H9 (cell line): ENCODE measurements at regions not wholly inside any gene's neighbourhood (a gene's known extent, or its start where the extent isn't known, plus 50 kb on each side); places are given as distances from the start of the nearest gene placed in this dataset.

Source experiments
- DNase-seq: peaks from one replicate; pipeline ENCODE4 v3.0.0-alpha.2; 2017
- H2AFZ ChIP-seq: one replicate; pipeline ENCODE4 v1.6.1; 2013; ENCODE audit warnings: mild to moderate bottlenecking, low read length, control low read depth, moderate library complexity
- H2AK5ac ChIP-seq: 2 replicates; pipeline ENCODE4 v1.6.1; 2013; ENCODE audit warnings: low read length, control low read depth, mixed read lengths; ENCODE audit not compliant: insufficient read length
- H2BK120ac ChIP-seq: one replicate; pipeline ENCODE4 v1.6.1; 2013; ENCODE audit warnings: low read depth, mild to moderate bottlenecking, low read length, control low read depth, inconsistent platforms; ENCODE audit not compliant: poor library complexity, severe bottlenecking
- H2BK12ac ChIP-seq: 2 replicates; pipeline ENCODE4 v1.6.1; 2013; ENCODE audit warnings: low read length, control low read depth, mixed read lengths, low read depth; ENCODE audit not compliant: insufficient read length
- H2BK15ac ChIP-seq: 2 replicates; pipeline ENCODE4 v1.6.1; 2013; ENCODE audit warnings: low read depth, low read length, control low read depth
- H2BK20ac ChIP-seq: one replicate; pipeline ENCODE4 v1.6.1; 2013; ENCODE audit warnings: low read depth, mild to moderate bottlenecking, low read length, control low read depth, inconsistent platforms; ENCODE audit not compliant: poor library complexity, severe bottlenecking
- H2BK5ac ChIP-seq: 2 replicates; pipeline ENCODE4 v1.6.1; 2013; ENCODE audit warnings: low read length, control low read depth, mixed read lengths; ENCODE audit not compliant: insufficient read length
- H3K14ac ChIP-seq: 2 replicates; pipeline ENCODE4 v1.6.1; 2013; ENCODE audit warnings: low read length, control low read depth; ENCODE audit not compliant: insufficient read depth
- H3K18ac ChIP-seq: 2 replicates; pipeline ENCODE4 v1.6.1; 2013; ENCODE audit warnings: low read depth, mild to moderate bottlenecking, mixed read lengths, low read length, control low read depth; ENCODE audit not compliant: insufficient read length
- H3K23ac ChIP-seq: 2 replicates; pipeline ENCODE4 v1.6.1; 2013; ENCODE audit warnings: low read length, control low read depth, mixed read lengths, low read depth; ENCODE audit not compliant: insufficient read length
- H3K23me2 ChIP-seq: 2 replicates; pipeline ENCODE4 v1.6.1; 2013; ENCODE audit warnings: low read depth, mild to moderate bottlenecking, mixed read lengths, low read length, control low read depth; ENCODE audit not compliant: insufficient read length, poor library complexity, severe bottlenecking
- H3K27ac ChIP-seq: 2 replicates; pipeline ENCODE4 v1.5.1; 2013; ENCODE audit warnings: low read length, control low read depth, mixed read lengths, low read depth; ENCODE audit not compliant: insufficient read length
- H3K27me3 ChIP-seq: 2 replicates; pipeline ENCODE4 v1.6.1; 2013; ENCODE audit warnings: low read length, control low read depth, inconsistent platforms; ENCODE audit not compliant: insufficient read depth
- H3K4ac ChIP-seq: 2 replicates; pipeline ENCODE4 v1.6.1; 2013; ENCODE audit warnings: low read depth, mild to moderate bottlenecking, control low read depth, inconsistent platforms, low read length, moderate library complexity
- H3K4me1 ChIP-seq: 2 replicates; pipeline ENCODE4 v1.6.1; 2013; ENCODE audit warnings: low read length, control low read depth, inconsistent platforms; ENCODE audit not compliant: insufficient read depth
- H3K4me2 ChIP-seq: 2 replicates; pipeline ENCODE4 v1.6.1; 2013; ENCODE audit warnings: low read length, control low read depth, mixed read lengths; ENCODE audit not compliant: insufficient read length, insufficient read depth
- H3K56ac ChIP-seq: 2 replicates; pipeline ENCODE4 v1.6.1; 2013; ENCODE audit warnings: low read depth, mild to moderate bottlenecking, mixed read lengths, low read length, control low read depth; ENCODE audit not compliant: insufficient read length
- H3K79me1 ChIP-seq: 2 replicates; pipeline ENCODE4 v1.6.1; 2013; ENCODE audit warnings: low read depth, mild to moderate bottlenecking, moderate library complexity, low read length, control low read depth, inconsistent platforms; ENCODE audit not compliant: insufficient read depth, poor library complexity, severe bottlenecking
- H3K79me2 ChIP-seq: 2 replicates; pipeline ENCODE4 v1.6.1; 2013; ENCODE audit warnings: low read length, control low read depth, inconsistent platforms; ENCODE audit not compliant: insufficient read depth
- H3K9ac ChIP-seq: 2 replicates; pipeline ENCODE4 v1.6.1; 2013; ENCODE audit warnings: low read length, control low read depth, mixed read lengths; ENCODE audit not compliant: insufficient read length; ENCODE audit errors: extremely low read depth
- H3K9me3 ChIP-seq: one replicate; pipeline ENCODE4 v1.6.1; 2013; ENCODE audit warnings: low read depth, low read length, inconsistent platforms; ENCODE audit not compliant: control insufficient read depth
- H3T11ph ChIP-seq: one replicate; pipeline ENCODE4 v1.6.1; 2013; ENCODE audit warnings: mild to moderate bottlenecking, low read length, control low read depth, inconsistent platforms
- H4K20me1 ChIP-seq: one replicate; pipeline ENCODE4 v1.6.1; 2013; ENCODE audit not compliant: control insufficient read depth, insufficient read length, insufficient read depth
- H4K5ac ChIP-seq: 2 replicates; pipeline ENCODE4 v1.6.1; 2013; ENCODE audit warnings: low read depth, mild to moderate bottlenecking, mixed read lengths, low read length, control low read depth; ENCODE audit not compliant: insufficient read length
- H4K8ac ChIP-seq: replicated peaks from 2 replicates; pipeline ENCODE4 v1.6.1; 2013; ENCODE audit warnings: low read length, control low read depth, mixed read lengths, low read depth; ENCODE audit not compliant: insufficient read length
- H4K91ac ChIP-seq: 2 replicates; pipeline ENCODE4 v1.6.1; 2013; ENCODE audit warnings: low read depth, mild to moderate bottlenecking, moderate library complexity, mixed read lengths, low read length, control low read depth; ENCODE audit not compliant: insufficient read length
- H3K27ac Mint-ChIP-seq, 3 experiments: 2 replicates in 2 of 3; 3 replicates in 1 of 3; pipeline ENCODE4 v1.8.0; 2020 to 2021; ENCODE audit warnings: mixed read lengths in 3 of 3, mild to moderate bottlenecking in 1 of 3, moderate library complexity in 1 of 3
- H3K27me3 Mint-ChIP-seq: 2 replicates; pipeline ENCODE4 v1.8.0; 2021; ENCODE audit warnings: low read depth, mild to moderate bottlenecking, moderate library complexity, mixed read lengths
- H3K36me3 Mint-ChIP-seq, 3 experiments: 2 replicates in 2 of 3; 3 replicates in 1 of 3; pipeline ENCODE4 v1.8.0; 2020 to 2021; ENCODE audit warnings: low read depth in 3 of 3, mixed read lengths in 3 of 3; ENCODE audit not compliant: insufficient read depth in 1 of 3
- H3K4me1 Mint-ChIP-seq, 2 experiments: 2 replicates each; pipeline ENCODE4 v1.8.0; 2020; ENCODE audit warnings: mixed read lengths in 2 of 2
- H3K4me3 Mint-ChIP-seq, 2 experiments: 2 replicates in 1 of 2; 3 replicates in 1 of 2; pipeline ENCODE4 v1.8.0; 2020 to 2021; ENCODE audit warnings: mild to moderate bottlenecking in 2 of 2, mixed read lengths in 2 of 2, moderate library complexity in 1 of 2
- H3K9me3 Mint-ChIP-seq, 2 experiments: 2 replicates in 1 of 2; 3 replicates in 1 of 2; pipeline ENCODE4 v1.8.0; 2020; ENCODE audit warnings: mild to moderate bottlenecking in 2 of 2, mixed read lengths in 2 of 2, moderate library complexity in 1 of 2
- CTCF ChIP-seq: fragments of 200-600 bp; sonication (generic); conservative IDR thresholded peaks from 3 replicates; pipeline ENCODE4 v1.8.0; 2021; ENCODE audit warnings: antibody characterized with exemption, mild to moderate bottlenecking
- WGBS: extraction: QIAGEN DNeasy Blood & Tissue Kit; methylation state at CpG from one replicate; pipeline ENCODE4 v1.1.7; 2013; ENCODE audit warnings: missing lambda C conversion rate, low lambda C conversion rate, mixed read lengths; ENCODE audit not compliant: insufficient read length; ENCODE audit errors: extremely low coverage; 5-methylcytosine and 5-hydroxymethylcytosine counted together

- H3K4me3 Mint-ChIP-seq = no peak overlapping the region
- Histone ChIP-seq H2BK5ac (no peak overlapping the region), H3K23me2 (no peaks in the 10 kb centered on the region), H3K23ac (no peak overlapping the region), H3K27ac (no peak overlapping the region), H4K8ac (no peak overlapping the region), H2AFZ (no peak overlapping the region), H2AK5ac (no peak overlapping the region), H3K4ac (no peak overlapping the region), H3T11ph (no peak overlapping the region), H3K9me3 (peaks cover 99% of the 10 kb centered on the region), H3K18ac (no peak overlapping the region), H4K20me1 (no peaks in the 10 kb centered on the region), H4K91ac (no peak overlapping the region), H3K4me1 (no peaks in the 10 kb centered on the region), H2BK20ac (no peak overlapping the region), H3K9ac (no peak overlapping the region), H3K4me2 (no peak overlapping the region), H2BK15ac (no peak overlapping the region), H3K56ac (no peak overlapping the region), H3K14ac (no peak overlapping the region), H2BK120ac (no peak overlapping the region), H3K27me3 (no peaks in the 10 kb centered on the region), H3K79me1 (no peaks in the 10 kb centered on the region), H2BK12ac (no peak overlapping the region), H3K79me2 (no peaks in the 10 kb centered on the region), H4K5ac (no peak overlapping the region)
- no peaks in the 10 kb centered on the region for H3K4me1 Mint-ChIP-seq
- no peak overlapping the region for H3K27ac Mint-ChIP-seq
- no peak for TF ChIP-seq CTCF
- peaks cover 95 to 98% of the 10 kb centered on the region in 2 experiments for H3K9me3 Mint-ChIP-seq
- no peak for DNase-seq
- peaks cover 14 to 31% (median 26%) of the 10 kb centered on the region in 3 experiments; a peak in 6 of 7 replicates for H3K36me3 Mint-ChIP-seq
- WGBS = no CpG with 5 or more reads among the region's 26 CpGs
- H3K27me3 Mint-ChIP-seq = peaks cover 2% of the 10 kb centered on the region; the same call in 1 of the 2 replicates
Observed at GRCh38 chr14:105978618-105979295, 452.4 kb downstream of the TMEM121 start.
